CD4-positive, alpha-beta T cell treated with Interleukin-2 at 100 ng/mL for 4 hours (primary cell): ENCODE measurements at regions not wholly inside any gene's neighbourhood (a gene's known extent, or its start where the extent isn't known, plus 50 kb on each side); places are given as distances from the start of the nearest gene placed in this dataset.

ENCODE experiments used
- DNase-seq: peaks from one replicate; pipeline ENCODE4 v3.0.0-alpha.2; 2020; ENCODE audit warnings: low spot score

DNA sequence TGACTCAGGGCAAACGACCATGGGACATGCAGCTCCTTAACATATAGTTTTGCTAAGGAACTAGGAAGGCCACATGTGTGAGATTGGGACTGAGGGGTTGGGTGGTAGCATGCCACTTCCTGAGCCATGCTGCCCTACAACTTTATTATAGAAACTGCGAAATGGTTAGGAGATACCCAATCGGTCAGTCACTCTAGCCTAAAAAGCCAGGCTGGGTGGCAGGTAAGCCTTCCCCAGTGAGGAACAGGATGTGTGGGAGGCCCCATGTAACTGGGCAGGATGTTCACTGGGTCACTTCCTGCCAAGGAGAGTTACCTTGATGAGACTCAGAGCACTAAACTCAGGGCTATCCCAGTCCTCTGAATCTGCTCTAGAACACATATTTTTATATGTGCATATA, 123.5 kb downstream of the MAP3K7 start:
- DNase-seq, result peak; percentile 40

- no peak for DNase-seq
Observed at GRCh38 chr6:90462102-90462501, 124.8 kb downstream of the MAP3K7 start.

- DNase-seq, result no peak
Observed at GRCh38 chr6:90461383-90461782, 125.5 kb downstream of the MAP3K7 start.

GRCh38 chr6:90460051-90460450, 126.8 kb downstream of the MAP3K7 start:
- peak; percentile 25 for DNase-seq

GRCh38 chr6:90459225-90459758, 127.6 kb downstream of the MAP3K7 start:
- DNase-seq, result no peak

DNA sequence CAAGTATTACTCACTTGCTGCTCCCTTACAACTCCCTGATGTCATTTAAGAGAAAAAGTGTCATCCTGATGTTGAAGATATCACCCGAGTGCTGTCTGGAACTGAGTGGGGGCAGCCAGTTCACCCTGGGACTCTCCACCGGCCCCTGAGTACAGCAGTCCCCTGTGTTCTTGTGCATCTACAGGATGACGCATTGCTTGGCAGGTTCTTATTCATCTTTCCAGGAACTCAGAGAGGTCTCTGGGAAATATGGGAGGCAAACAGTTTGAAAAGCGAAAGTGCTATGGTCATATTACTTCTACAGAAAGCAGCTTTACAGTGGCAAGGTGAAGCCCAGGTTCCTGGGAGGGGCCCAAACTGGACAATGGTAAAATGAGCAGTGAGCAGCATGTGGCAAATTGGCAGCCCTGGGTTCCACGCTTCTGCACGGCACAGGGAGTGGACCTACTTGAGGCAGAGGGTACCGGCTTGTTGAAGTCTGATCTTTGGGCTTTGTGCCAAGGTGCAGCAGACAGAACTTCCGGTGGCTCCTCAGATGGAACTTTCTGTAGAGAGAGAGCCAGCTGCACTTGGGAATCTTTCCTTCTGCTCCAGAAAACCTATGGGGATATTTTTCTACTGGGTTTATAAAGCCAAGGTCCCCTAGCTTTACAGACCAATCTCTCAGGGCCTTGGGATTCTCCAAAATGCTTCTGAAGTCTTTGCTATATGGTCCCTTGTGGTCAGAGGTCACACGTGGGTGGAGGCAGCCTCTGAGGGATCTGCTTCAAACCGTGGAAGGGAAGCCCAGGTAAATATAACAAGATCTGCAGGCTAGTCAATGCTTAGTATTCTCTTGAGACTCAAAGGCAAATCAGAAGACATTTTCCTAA, 128.3 kb downstream of the MAP3K7 start:
- peak; percentile 94 for DNase-seq

- no peak for DNase-seq
Observed at GRCh38 chr6:90457867-90458259, 129.0 kb downstream of the MAP3K7 start.

DNA sequence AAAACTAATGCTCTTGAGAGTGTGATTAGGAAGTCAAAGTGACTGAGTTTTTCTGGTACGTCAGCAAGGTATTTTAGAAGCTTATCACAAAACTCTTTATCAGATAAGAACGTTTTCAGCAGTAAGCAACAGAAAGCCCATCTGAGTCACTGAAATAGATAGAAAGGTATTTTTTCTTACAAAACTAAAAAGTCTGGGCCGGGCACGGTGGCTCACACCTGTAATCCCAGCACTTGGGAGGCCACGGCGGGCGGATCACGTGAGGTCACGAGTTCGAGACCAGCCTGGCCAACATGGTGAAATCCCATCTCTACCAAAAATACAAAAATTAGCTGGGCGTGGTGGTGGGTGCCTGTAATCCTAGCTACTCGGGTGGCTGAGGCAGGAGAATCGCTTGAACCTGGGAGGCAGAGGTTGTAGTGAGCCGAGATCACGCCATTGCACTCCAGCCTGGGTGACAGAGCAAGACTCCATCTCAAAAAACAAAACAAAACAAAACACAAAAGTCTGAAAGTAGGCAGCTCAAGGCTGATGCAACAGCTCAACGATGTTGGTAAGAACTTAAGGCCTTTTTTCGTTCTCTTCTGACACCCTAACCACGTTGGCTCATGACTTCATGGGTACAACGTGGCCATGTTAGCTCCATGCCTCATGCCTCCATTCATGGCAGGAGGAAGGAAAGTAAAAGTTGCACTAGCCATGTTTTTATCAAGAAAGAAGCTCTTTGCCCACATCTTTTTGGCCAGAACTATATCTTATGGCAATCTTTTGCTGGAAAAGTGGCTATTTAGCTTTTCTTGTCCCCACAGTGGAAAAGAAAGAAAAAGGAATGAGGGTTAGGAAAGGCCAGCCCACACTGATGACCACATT, 129.6 kb downstream of the MAP3K7 start:
- DNase-seq, result peak; percentile 37

DNA sequence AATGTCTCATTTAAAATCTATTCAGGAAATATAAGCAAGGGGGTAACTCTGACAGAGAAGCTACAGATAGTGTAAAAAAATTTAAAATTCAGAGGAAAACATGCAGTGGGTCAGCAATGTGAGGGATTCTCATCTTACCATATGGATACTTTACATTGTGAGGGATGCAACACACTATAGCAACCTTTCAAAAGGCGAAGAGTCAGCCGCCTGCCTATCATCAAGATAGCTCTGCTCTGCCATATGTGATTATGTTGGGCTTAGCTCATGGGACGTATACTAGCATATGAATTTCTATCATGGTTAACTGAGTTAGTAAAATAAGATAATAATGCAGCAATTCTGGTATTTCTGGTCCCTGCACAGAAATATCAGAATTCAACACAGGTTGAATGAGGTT, 130.9 kb downstream of the MAP3K7 start:
- DNase-seq, result no peak

DNA sequence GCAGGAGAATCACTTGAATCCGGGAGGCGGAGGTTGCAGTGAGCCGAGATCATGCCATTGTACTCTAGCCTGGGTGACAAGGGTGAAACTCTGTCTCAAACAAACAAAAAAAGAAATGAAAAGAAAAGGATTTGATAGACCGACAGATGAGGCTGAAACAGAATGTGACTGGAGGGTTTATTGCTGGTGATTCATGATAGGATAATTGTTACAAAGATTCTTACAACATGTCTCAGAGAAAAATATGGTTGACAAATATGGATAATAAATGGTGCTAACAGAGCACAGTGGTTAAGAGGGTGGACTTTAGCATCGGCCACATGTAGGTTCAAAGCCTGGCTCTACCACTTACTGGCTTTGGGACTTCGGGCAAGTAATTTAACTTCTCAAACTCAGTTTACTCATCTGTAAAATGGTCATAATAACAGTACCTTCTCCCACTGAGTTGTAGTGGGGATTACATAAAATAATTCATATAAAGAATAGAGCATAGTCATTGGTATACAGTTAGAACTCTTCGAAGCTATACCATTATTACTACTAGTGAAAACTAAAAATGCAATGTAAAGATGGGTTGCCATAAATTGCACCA, 131.9 kb downstream of the MAP3K7 start:
- DNase-seq, result no peak

DNA sequence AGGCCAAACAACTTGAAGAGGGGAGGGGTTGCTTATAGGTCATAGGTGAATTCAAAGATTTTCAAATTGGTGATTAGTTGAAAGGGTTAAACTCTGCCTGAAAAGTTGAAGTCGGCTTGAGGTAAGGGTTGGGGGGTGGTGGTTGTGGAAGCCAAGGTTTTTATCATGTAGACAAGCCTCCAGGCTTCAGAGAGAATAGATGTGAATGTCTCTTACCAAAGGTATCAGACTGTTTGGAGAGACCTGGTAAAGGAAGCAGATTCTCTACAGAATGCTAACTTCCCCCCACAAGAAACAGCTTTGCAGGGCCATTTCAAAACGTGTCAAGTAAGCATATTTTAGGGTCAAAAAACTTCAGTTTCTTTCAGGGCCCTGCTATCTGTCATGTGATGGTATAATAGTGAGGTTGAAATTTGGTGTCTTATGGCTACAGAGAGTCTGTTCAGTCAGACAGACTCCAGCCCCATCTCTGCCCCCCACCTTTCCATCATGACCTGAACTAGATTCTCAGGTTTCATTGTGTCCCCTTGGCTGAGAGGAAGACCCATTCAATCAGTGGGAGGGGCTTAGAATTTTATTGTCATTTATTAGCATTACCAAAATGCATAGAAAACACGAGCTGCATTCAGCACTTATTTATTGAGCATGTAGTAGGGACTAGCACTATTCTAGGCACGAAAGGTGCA, 136.5 kb downstream of the MAP3K7 start:
- DNase-seq, result no peak

- no peak for DNase-seq
Observed at GRCh38 chr6:90449311-90449710, 137.6 kb downstream of the MAP3K7 start.

- DNase-seq, result no peak
Observed at GRCh38 chr6:90448836-90449235, 138.0 kb downstream of the MAP3K7 start.

GRCh38 chr6:90446164-90446563, 140.7 kb downstream of the MAP3K7 start:
- no peak for DNase-seq

- DNase-seq, result no peak
Observed at GRCh38 chr6:90445533-90446108, 141.3 kb downstream of the MAP3K7 start.

- DNase-seq, result no peak
Observed at GRCh38 chr6:90444160-90444714, 142.6 kb downstream of the MAP3K7 start.

GRCh38 chr6:90442366-90442765, 144.5 kb downstream of the MAP3K7 start:
- no peak for DNase-seq

DNA sequence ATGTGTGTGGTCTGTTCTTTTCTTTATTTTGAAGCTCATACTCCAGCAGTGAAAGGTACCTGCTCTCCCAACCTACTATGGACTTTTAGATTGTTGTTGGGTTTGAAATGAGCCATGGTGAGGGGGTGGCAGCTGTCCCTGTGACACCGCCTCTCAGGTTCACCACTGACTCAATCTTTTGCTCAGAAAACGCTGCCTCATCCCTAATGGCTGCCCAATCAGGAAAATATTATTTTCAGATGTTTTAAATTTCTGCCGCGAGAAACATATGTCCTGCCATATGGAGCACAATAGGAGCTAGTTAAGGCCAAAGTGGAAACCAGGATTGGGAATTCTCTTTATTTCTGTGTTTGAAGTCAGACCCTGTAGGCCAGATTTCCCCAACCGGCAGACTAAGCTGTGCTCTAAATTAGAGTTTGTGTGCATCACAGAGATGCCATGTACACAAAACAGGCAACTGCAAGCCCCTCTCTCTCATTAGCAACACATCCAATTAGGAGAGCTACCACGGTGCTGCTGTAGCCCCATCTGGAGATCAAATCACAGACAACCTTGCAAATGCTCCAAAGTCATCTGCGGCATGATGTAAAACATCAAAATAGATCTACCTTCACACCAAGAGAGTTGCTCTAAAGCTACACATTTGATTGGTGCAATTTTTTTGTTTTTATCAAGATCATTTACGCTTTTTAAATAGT, 144.1 kb upstream of the BACH2 start:
- DNase-seq, result no peak

- no peak for DNase-seq
Observed at GRCh38 chr6:90439586-90439985, 142.9 kb upstream of the BACH2 start.

DNA sequence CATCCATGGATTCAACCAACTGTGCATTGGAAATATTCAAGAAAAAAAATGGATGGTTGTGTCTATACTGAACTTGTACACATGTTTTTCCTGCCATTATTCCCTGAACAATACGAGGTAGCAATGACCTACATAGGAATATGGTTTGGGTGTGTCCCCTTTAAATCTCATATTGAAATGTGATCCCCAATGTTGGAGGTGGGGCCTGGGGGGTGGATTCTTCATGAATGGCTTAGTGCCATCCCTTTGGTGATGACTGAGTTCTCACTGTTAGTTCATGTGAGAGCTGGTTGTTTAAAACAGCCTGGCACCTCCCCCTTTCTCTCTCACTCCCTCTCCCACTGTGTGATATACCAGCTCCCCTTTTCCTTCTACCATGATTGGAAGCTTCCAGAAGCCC, 139.8 kb upstream of the BACH2 start:
- no peak for DNase-seq
